ENCODE measurements at regions not wholly inside any gene's neighbourhood (a gene's known extent, or its start where the extent isn't known, plus 50 kb on each side); places are given as distances from the start of the nearest gene placed in this dataset.

GRCh38 chr7:106775975-106776607 is 89.0 kb upstream of the PIK3CG start:
- Histone ChIP-seq H3K27ac (no peak overlapping the region), H3K4me3 (no peak overlapping the region)
- DNase-seq (ENCODE audit: low spot score): no peak
- TF ChIP-seq CTCF (IDR thresholded peaks at IDR 0.05): no peak

GRCh38 chr7:106776618-106777347 is 88.3 kb upstream of the PIK3CG start:
- DNase-seq (ENCODE audit: low spot score): no peak
- H3K27ac ChIP-seq: no peak overlapping the region
- H3K4me3 ChIP-seq: no peak overlapping the region
- no peak for TF ChIP-seq CTCF (IDR thresholded peaks at IDR 0.05)

GRCh38 chr7:106777674-106778299 is 87.3 kb upstream of the PIK3CG start:
- Histone ChIP-seq H3K4me3 (no peak overlapping the region), H3K27ac (no peak overlapping the region)
- DNase-seq (ENCODE audit: low spot score): no peak
- TF ChIP-seq CTCF (IDR thresholded peaks at IDR 0.05): no peak

- H3K27ac ChIP-seq: no peak overlapping the region
- no peak overlapping the region for H3K4me3 ChIP-seq
- TF ChIP-seq CTCF (IDR thresholded peaks at IDR 0.05): no peak
- no peak for DNase-seq (ENCODE audit: low spot score)
Observed at GRCh38 chr7:106778656-106779250, 86.3 kb upstream of the PIK3CG start.

- no peak for DNase-seq (ENCODE audit: low spot score)
- H3K4me3 ChIP-seq: no peak overlapping the region
- H3K27ac ChIP-seq: no peak overlapping the region
- TF ChIP-seq CTCF (IDR thresholded peaks at IDR 0.05): no peak
Observed at GRCh38 chr7:106779877-106780276, 85.2 kb upstream of the PIK3CG start.

- TF ChIP-seq CTCF (IDR thresholded peaks at IDR 0.05): no peak
- Histone ChIP-seq H3K4me3 (no peak overlapping the region), H3K27ac (no peak overlapping the region)
- DNase-seq (ENCODE audit: low spot score): no peak
Observed at GRCh38 chr7:106781007-106781406, 84.1 kb upstream of the PIK3CG start.
